SK-N-MC (cell line): ENCODE measurements at regions not wholly inside any gene's neighbourhood (a gene's known extent, or its start where the extent isn't known, plus 50 kb on each side); places are given as distances from the start of the nearest gene placed in this dataset.

Source experiments
- DNase-seq: peaks from one replicate; pipeline ENCODE4 v3.0.0-alpha.2; 2011; ENCODE audit warnings: low read depth, low spot score
- H3K27ac ChIP-seq: fragments of 200-600 bp; sonication (generic); 2 replicates; pipeline ENCODE4 v1.5.1; 2016; ENCODE audit warnings: mixed run types
- H3K36me3 ChIP-seq: fragments of 200-600 bp; sonication (generic); 2 replicates; pipeline ENCODE4 v1.6.1; 2017; ENCODE audit warnings: antibody characterized with exemption, low read length, mixed read lengths; ENCODE audit not compliant: insufficient read depth
- H3K4me3 ChIP-seq: fragments of 200-600 bp; sonication (generic); 2 replicates; pipeline ENCODE4 v1.5.1; 2016
- H3K9ac ChIP-seq: fragments of 200-600 bp; sonication (generic); 2 replicates; pipeline ENCODE4 v1.8.0; 2017; ENCODE audit warnings: mixed run types, mixed read lengths; ENCODE audit not compliant: insufficient read length
- H3K9me3 ChIP-seq: fragments of 200-600 bp; sonication (generic); 2 replicates; pipeline ENCODE4 v1.6.1; 2017; ENCODE audit warnings: low read depth, mild to moderate bottlenecking, antibody characterized with exemption, low read length, moderate library complexity, mixed read lengths
- EZH2 ChIP-seq: fragments of 200-600 bp; sonication (generic); IDR thresholded peaks from one replicate; pipeline ENCODE4 v1.6.1; 2017; ENCODE audit warnings: antibody characterized with exemption
- FOXP2 ChIP-seq: optimal IDR thresholded peaks from 2 replicates; pipeline ENCODE3; 2011; ENCODE audit warnings: mild to moderate bottlenecking, moderate library complexity; ENCODE audit not compliant: insufficient read depth; ENCODE audit errors: extremely low read length, control extremely low read depth
- POLR2AphosphoS5 ChIP-seq: IDR thresholded peaks from 2 replicates; pipeline ENCODE4 v1.6.1; 2012; ENCODE audit warnings: mild to moderate bottlenecking, low read depth, low read length, borderline replicate concordance

GRCh38 chr11:80849253-80849652 is 1408.4 kb upstream of the TENM4 start:
- TF ChIP-seq EZH2 (no peak), POLR2AphosphoS5 (no peak), FOXP2 (no peak)
- Histone ChIP-seq H3K4me3 (no peak overlapping the region), H3K9me3 (no peaks in the 10 kb centered on the region), H3K9ac (no peak overlapping the region), H3K27ac (no peak overlapping the region), H3K36me3 (no peaks in the 10 kb centered on the region)
- no peak for DNase-seq

GRCh38 chr11:80846979-80847378 is 1406.1 kb upstream of the TENM4 start:
- Histone ChIP-seq H3K4me3 (no peak overlapping the region), H3K9me3 (no peaks in the 10 kb centered on the region), H3K27ac (no peak overlapping the region), H3K9ac (no peak overlapping the region), H3K36me3 (no peaks in the 10 kb centered on the region)
- no peak for DNase-seq
- TF ChIP-seq POLR2AphosphoS5, result no peak
- no peak for TF ChIP-seq EZH2
- no peak for TF ChIP-seq FOXP2

DNA sequence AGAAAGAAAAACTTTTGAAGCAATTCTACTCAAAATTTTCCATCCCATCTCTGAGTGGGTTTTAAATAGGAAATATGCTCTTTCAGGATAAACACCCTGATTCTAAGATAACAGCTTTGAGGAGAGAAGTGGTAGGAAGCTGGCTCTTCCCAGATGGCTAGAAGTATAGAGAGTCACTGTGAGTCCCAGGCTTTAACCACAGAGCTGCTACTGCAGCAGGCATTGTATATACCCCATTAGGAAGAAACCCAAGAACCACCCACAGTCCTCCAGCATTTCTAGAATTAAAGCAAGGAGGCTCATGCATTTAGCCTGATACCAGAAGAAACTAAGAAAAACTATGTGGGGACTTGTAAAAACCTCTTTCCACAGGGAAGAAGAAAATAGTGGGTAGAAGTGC is 1405.6 kb upstream of the TENM4 start:
- Histone ChIP-seq H3K27ac (no peak overlapping the region), H3K9ac (no peak overlapping the region), H3K9me3 (no peaks in the 10 kb centered on the region), H3K36me3 (no peaks in the 10 kb centered on the region), H3K4me3 (no peak overlapping the region)
- DNase-seq, result no peak
- TF ChIP-seq FOXP2 (no peak), POLR2AphosphoS5 (no peak), EZH2 (no peak)

- Histone ChIP-seq H3K27ac (no peak overlapping the region), H3K4me3 (no peak overlapping the region), H3K9ac (no peak overlapping the region), H3K9me3 (no peaks in the 10 kb centered on the region), H3K36me3 (no peaks in the 10 kb centered on the region)
- TF ChIP-seq FOXP2 (no peak), POLR2AphosphoS5 (no peak), EZH2 (no peak)
- DNase-seq, result no peak
Measured at GRCh38 chr11:80844110-80844819, 1403.4 kb upstream of the TENM4 start.

DNA sequence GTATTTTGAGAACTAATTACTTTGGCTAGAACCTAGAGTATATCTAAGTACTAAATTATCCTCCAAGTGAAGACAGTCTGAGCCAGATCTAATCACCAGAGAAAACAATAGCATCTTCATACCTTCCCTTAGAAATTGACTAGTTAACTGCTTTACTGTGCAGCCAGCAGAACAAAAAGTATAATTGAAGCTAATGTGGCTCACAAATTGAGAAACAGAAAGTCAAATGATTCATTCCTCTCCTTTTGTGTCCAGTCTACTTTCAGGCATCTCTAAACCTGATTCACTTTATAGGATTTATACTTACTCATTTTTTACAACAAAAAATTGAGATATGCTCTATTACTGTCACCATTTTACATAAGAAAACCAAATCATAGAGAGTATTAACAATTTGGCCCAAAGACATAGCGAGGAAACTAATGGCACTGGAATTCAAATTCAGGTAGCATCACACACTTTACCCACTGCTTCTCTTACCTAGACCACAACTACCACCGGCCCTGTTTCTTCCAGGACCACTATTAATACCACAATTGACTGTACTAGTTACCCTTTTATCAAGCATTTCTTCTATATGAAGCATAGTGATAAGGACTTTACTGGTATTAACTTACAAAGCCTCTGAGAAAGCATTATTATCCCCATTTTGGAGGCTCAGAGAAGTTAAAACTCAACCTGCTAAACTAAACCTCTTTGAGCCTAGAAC is 1402.6 kb upstream of the TENM4 start:
- Histone ChIP-seq H3K4me3 (no peak overlapping the region), H3K27ac (no peak overlapping the region), H3K9ac (no peak overlapping the region), H3K36me3 (no peaks in the 10 kb centered on the region), H3K9me3 (no peaks in the 10 kb centered on the region)
- TF ChIP-seq EZH2, result no peak
- TF ChIP-seq FOXP2, result no peak
- no peak for TF ChIP-seq POLR2AphosphoS5
- DNase-seq, result no peak

DNA sequence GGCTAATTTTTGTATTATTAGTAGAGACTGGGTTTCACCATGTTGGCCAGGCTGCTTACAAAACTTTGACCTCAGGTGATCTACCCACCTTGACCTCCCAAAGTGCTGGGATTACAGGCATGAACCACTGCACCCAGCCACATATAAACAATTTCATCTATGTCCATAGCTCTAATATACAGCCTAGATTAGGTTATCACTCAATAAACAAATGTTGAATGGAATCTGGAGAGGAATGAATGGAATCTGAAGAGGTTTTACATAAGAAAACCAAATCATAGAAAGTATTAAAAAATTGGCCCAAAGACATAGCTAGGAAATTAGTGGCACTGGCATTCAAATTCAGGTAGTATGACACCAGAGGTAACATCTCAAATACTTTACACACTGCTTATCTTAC is 1401.4 kb upstream of the TENM4 start:
- Histone ChIP-seq H3K27ac (no peak overlapping the region), H3K36me3 (no peaks in the 10 kb centered on the region), H3K9ac (no peak overlapping the region), H3K4me3 (no peak overlapping the region), H3K9me3 (no peaks in the 10 kb centered on the region)
- TF ChIP-seq FOXP2 (no peak), EZH2 (no peak), POLR2AphosphoS5 (no peak)
- DNase-seq, result no peak

DNA sequence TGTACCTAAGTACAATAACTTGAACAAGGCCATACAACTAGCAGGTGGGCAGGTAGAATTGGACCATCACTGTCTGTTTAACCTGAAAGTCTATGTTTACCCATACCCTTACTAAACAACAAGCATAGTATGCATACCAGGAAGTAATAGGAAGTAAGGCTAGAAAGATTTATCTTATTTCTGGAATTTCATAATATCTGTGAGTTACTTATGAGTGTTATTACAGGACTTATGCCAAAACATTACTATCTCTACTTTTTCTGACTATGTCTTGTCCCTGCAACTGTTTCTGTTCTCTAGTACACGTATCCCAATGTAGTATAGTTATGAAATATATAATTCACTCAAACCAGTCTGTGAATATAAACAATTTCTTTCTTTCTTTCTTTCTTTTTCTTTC is 1400.8 kb upstream of the TENM4 start:
- H3K36me3 ChIP-seq, result no peaks in the 10 kb centered on the region
- no peaks in the 10 kb centered on the region for H3K9me3 ChIP-seq
- H3K4me3 ChIP-seq, result no peak overlapping the region
- no peak overlapping the region for H3K27ac ChIP-seq
- TF ChIP-seq POLR2AphosphoS5, result no peak
- TF ChIP-seq FOXP2, result no peak
- no peak for TF ChIP-seq EZH2
- no peak for DNase-seq
- no peak overlapping the region for H3K9ac ChIP-seq

GRCh38 chr11:80838153-80838552 is 1397.3 kb upstream of the TENM4 start:
- no peak overlapping the region for H3K27ac ChIP-seq
- H3K4me3 ChIP-seq, result no peak overlapping the region
- TF ChIP-seq EZH2 (no peak), FOXP2 (no peak), POLR2AphosphoS5 (no peak)
- H3K9me3 ChIP-seq, result no peaks in the 10 kb centered on the region
- H3K9ac ChIP-seq, result no peak overlapping the region
- DNase-seq, result no peak
- H3K36me3 ChIP-seq, result no peaks in the 10 kb centered on the region
